HG02852 (cell line): ENCODE measurements at regions not wholly inside any gene's neighbourhood (a gene's known extent, or its start where the extent isn't known, plus 50 kb on each side); places are given as distances from the start of the nearest gene placed in this dataset.

Source experiments
- ATAC-seq: cut with Tn5 transposase; IDR thresholded peaks from one replicate; pipeline ENCODE4 v1.9.1; 2021; ENCODE audit warnings: mild to moderate bottlenecking, moderate library complexity; ENCODE audit not compliant: unreplicated experiment

GRCh38 chr3:99240700-99241099 lies 339.2 kb upstream of the DCBLD2 start:
- no peak for ATAC-seq

- no peak for ATAC-seq
Observed at GRCh38 chr3:99236576-99236975, 335.1 kb upstream of the DCBLD2 start.

- ATAC-seq, result no peak
Observed at GRCh38 chr3:99232696-99233095, 331.2 kb upstream of the DCBLD2 start.

GRCh38 chr3:99218468-99218867 lies 317.0 kb upstream of the DCBLD2 start:
- no peak for ATAC-seq

- ATAC-seq, result no peak
Observed at GRCh38 chr3:99212969-99213368, 311.5 kb upstream of the DCBLD2 start.

- no peak for ATAC-seq
Observed at GRCh38 chr3:99211309-99211708, 309.8 kb upstream of the DCBLD2 start.

- ATAC-seq, result no peak
Observed at GRCh38 chr3:99199021-99199420, 297.5 kb upstream of the DCBLD2 start.

GRCh38 chr3:99191186-99191585 lies 289.7 kb upstream of the DCBLD2 start:
- no peak for ATAC-seq

- ATAC-seq, result no peak
Observed at GRCh38 chr3:99188936-99189335, 287.4 kb upstream of the DCBLD2 start.

GRCh38 chr3:99186016-99186415 lies 284.5 kb upstream of the DCBLD2 start:
- no peak for ATAC-seq

GRCh38 chr3:99176169-99176964 lies 274.9 kb upstream of the DCBLD2 start:
- no peak for ATAC-seq

GRCh38 chr3:99175276-99175812 lies 273.8 kb upstream of the DCBLD2 start:
- no peak for ATAC-seq

- ATAC-seq, result peak; percentile 76
Observed at GRCh38 chr3:99172736-99173657, 271.5 kb upstream of the DCBLD2 start.

GRCh38 chr3:99171800-99172199 lies 270.3 kb upstream of the DCBLD2 start:
- no peak for ATAC-seq

GRCh38 chr3:99170867-99171517 lies 269.5 kb upstream of the DCBLD2 start:
- ATAC-seq, result no peak

GRCh38 chr3:99167071-99167470 lies 265.6 kb upstream of the DCBLD2 start:
- no peak for ATAC-seq

GRCh38 chr3:99163314-99163713 lies 261.8 kb upstream of the DCBLD2 start:
- no peak for ATAC-seq

- ATAC-seq, result no peak
Observed at GRCh38 chr3:99159220-99159762, 257.8 kb upstream of the DCBLD2 start.

- ATAC-seq, result no peak
Observed at GRCh38 chr3:99145031-99145430, 243.5 kb upstream of the DCBLD2 start.

GRCh38 chr3:99143493-99143892 lies 242.0 kb upstream of the DCBLD2 start:
- no peak for ATAC-seq

- ATAC-seq, result no peak
Observed at GRCh38 chr3:99134986-99135385, 233.5 kb upstream of the DCBLD2 start.
